Liver (tissue), 3 donors: ENCODE measurements at regions not wholly inside any gene's neighbourhood (a gene's known extent, or its start where the extent isn't known, plus 50 kb on each side); places are given as distances from the start of the nearest gene placed in this dataset.

Experiments used
- CTCF ChIP-seq: fragments of 150-350 bp; IDR thresholded peaks from 2 replicates; pipeline ENCODE4 v1.5.1; 2017; ENCODE audit warnings: improper control_type of control experiment, low read depth, low read length; ENCODE audit not compliant: missing input control
- JUND ChIP-seq, 2 donors: IDR thresholded peaks; 2 replicates each; pipeline ENCODE4 v1.6.1; 2016; ENCODE audit warnings: antibody characterized with exemption in 2 of 2
- donor health status: healthy.
- donor health status: healthy.

- TF ChIP-seq CTCF, result no peak
- TF ChIP-seq JUND (IDR thresholded peaks at IDR 0.05), result no peak
These were observed 502.2 kb upstream of the PHF14 start for GRCh38 chr7:10471280-10472058.
